ENCODE measurements at regions not wholly inside any gene's neighbourhood (a gene's known extent, or its start where the extent isn't known, plus 50 kb on each side); places are given as distances from the start of the nearest gene placed in this dataset.

DNA sequence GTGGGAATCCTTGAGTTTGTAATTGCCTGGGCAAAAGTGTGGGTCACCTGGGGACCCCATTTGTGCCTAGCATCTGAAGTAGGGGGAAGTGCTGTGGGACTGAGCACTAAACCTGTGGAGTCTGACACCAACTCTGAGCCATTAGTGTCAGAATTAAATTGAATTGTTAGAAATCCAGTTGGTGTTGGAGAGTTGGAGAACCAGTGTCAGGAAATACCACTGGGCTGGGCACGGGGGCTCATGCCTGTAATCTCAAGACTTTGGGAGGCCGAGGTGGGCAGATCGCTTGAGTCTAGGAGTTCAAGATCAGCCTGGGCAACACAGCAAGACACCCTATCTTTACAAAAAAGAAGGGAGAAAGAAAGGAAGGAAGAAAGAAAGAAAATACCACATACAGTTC is 67.5 kb upstream of the BRD7 start:
- CTCF ChIA-PET, result no interaction called here
- TF ChIP-seq MLX (CRISPR knock-in tag; IDR thresholded peaks at IDR 0.05), result no peak
- no peak for TF ChIP-seq FOXJ3 (CRISPR knock-in tag; IDR thresholded peaks at IDR 0.05; ENCODE audit: borderline replicate concordance)
- TF ChIP-seq FOXP4 (CRISPR knock-in tag; IDR thresholded peaks at IDR 0.05), result no peak
- no peak for TF ChIP-seq ZNF121 (CRISPR knock-in tag; IDR thresholded peaks at IDR 0.05)
- no peak for TF ChIP-seq IRF1 (CRISPR knock-in tag; IDR thresholded peaks at IDR 0.05)
- TF ChIP-seq, protein P1, sequence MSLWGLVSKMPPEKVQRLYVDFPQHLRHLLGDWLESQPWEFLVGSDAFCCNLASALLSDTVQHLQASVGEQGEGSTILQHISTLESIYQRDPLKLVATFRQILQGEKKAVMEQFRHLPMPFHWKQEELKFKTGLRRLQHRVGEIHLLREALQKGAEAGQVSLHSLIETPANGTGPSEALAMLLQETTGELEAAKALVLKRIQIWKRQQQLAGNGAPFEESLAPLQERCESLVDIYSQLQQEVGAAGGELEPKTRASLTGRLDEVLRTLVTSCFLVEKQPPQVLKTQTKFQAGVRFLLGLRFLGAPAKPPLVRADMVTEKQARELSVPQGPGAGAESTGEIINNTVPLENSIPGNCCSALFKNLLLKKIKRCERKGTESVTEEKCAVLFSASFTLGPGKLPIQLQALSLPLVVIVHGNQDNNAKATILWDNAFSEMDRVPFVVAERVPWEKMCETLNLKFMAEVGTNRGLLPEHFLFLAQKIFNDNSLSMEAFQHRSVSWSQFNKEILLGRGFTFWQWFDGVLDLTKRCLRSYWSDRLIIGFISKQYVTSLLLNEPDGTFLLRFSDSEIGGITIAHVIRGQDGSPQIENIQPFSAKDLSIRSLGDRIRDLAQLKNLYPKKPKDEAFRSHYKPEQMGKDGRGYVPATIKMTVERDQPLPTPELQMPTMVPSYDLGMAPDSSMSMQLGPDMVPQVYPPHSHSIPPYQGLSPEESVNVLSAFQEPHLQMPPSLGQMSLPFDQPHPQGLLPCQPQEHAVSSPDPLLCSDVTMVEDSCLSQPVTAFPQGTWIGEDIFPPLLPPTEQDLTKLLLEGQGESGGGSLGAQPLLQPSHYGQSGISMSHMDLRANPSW (CRISPR knock-in tag; conservative IDR thresholded peaks at IDR 0.05; ENCODE audit: low read depth), result no peak
- no peak for TF ChIP-seq ZNF263 (CRISPR knock-in tag; IDR thresholded peaks at IDR 0.05; ENCODE audit: low read depth)
- no peak for TF ChIP-seq ZNF219 (CRISPR knock-in tag; IDR thresholded peaks at IDR 0.05; ENCODE audit: borderline replicate concordance)
- TF ChIP-seq, protein P2, sequence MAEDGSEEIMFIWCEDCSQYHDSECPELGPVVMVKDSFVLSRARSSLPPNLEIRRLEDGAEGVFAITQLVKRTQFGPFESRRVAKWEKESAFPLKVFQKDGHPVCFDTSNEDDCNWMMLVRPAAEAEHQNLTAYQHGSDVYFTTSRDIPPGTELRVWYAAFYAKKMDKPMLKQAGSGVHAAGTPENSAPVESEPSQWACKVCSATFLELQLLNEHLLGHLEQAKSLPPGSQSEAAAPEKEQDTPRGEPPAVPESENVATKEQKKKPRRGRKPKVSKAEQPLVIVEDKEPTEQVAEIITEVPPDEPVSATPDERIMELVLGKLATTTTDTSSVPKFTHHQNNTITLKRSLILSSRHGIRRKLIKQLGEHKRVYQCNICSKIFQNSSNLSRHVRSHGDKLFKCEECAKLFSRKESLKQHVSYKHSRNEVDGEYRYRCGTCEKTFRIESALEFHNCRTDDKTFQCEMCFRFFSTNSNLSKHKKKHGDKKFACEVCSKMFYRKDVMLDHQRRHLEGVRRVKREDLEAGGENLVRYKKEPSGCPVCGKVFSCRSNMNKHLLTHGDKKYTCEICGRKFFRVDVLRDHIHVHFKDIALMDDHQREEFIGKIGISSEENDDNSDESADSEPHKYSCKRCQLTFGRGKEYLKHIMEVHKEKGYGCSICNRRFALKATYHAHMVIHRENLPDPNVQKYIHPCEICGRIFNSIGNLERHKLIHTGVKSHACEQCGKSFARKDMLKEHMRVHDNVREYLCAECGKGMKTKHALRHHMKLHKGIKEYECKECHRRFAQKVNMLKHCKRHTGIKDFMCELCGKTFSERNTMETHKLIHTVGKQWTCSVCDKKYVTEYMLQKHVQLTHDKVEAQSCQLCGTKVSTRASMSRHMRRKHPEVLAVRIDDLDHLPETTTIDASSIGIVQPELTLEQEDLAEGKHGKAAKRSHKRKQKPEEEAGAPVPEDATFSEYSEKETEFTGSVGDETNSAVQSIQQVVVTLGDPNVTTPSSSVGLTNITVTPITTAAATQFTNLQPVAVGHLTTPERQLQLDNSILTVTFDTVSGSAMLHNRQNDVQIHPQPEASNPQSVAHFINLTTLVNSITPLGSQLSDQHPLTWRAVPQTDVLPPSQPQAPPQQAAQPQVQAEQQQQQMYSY (CRISPR knock-in tag; IDR thresholded peaks at IDR 0.05), result no peak
- no peak for TF ChIP-seq ZBTB21 (CRISPR knock-in tag; IDR thresholded peaks at IDR 0.05; ENCODE audit: borderline replicate concordance)
- no peak for TF ChIP-seq ZNF512 (CRISPR knock-in tag; IDR thresholded peaks at IDR 0.05; ENCODE audit: borderline replicate concordance)
- TF ChIP-seq TCF7 (CRISPR knock-in tag; IDR thresholded peaks at IDR 0.05; ENCODE audit: low read depth), result no peak
- TF ChIP-seq AFF4 (CRISPR knock-in tag; IDR thresholded peaks at IDR 0.05; ENCODE audit: borderline replicate concordance), result no peak
- TF ChIP-seq ETV6 (CRISPR knock-in tag; IDR thresholded peaks at IDR 0.05), result no peak
- TF ChIP-seq CTCF (IDR thresholded peaks at IDR 0.05), result no peak
- TF ChIP-seq, protein P3, sequence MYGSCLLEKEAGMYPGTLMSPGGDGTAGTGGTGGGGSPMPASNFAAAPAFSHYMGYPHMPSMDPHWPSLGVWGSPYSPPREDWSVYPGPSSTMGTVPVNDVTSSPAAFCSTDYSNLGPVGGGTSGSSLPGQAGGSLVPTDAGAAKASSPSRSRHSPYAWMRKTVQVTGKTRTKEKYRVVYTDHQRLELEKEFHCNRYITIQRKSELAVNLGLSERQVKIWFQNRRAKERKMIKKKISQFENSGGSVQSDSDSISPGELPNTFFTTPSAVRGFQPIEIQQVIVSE (CRISPR knock-in tag; IDR thresholded peaks at IDR 0.05; ENCODE audit: borderline replicate concordance), result no peak
- TF ChIP-seq RELA (CRISPR knock-in tag; IDR thresholded peaks at IDR 0.05; ENCODE audit: borderline replicate concordance), result no peak
- TF ChIP-seq CREM (CRISPR knock-in tag; IDR thresholded peaks at IDR 0.05), result no peak

More for the DNA sequence above, 67.5 kb upstream of the BRD7 start:
- H3K36me3 Mint-ChIP-seq, result peaks cover 24% of the 10 kb centered on the region
- POLR2A ChIA-PET, result no interaction called here
- peaks cover 5% of the 10 kb centered on the region for H3K27me3 Mint-ChIP-seq (ENCODE audit: low read depth)
- H3K27ac Mint-ChIP-seq, result no peak overlapping the region
- no peak for DNase-seq (ENCODE audit: low spot score)
- H3K4me3 Mint-ChIP-seq, result no peak overlapping the region
- peaks cover 9% of the 10 kb centered on the region for H3K4me1 Mint-ChIP-seq
- ATAC-seq, result no peak
- H3K9me3 Mint-ChIP-seq, result peaks cover 24% of the 10 kb centered on the region

All from WTC11 (cell line).